ENCODE measurements at regions not wholly inside any gene's neighbourhood (a gene's known extent, or its start where the extent isn't known, plus 50 kb on each side); places are given as distances from the start of the nearest gene placed in this dataset.

DNA sequence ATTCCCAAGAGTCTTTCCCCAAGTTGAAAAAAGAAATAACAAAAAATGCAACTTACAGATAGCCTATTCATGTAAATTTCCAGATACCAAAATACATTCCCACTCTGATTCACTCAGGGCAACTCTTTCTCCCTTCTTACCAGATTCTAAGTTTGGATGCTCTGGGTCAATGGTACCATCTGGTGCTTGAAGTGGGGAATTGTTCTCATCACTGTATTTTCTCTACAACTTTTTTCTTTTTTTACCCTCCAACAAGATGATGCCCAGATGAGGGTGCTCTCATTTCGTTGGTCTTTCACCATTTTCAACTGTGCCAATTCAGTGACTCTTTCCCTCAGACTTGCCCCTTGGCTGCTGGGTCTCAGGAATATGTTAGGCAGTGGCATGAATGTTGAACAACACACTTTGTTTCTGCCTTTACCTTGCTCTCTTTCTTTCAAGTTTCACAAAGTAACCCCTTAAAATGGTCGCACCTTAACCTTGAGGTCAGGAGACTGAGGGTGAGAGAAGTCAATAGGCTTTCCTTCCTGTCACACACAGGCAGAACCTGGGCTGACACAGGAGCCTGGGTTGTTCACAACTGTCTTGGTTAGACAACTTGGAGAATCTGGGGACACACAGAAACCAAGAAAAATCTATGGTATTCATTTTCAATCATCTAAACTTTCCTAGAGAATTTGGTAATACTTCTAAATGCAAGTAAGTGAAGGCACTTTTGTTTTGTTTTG lies 330.7 kb upstream of the SLCO3A1 start:
- Histone ChIP-seq H3K4me1 (ENCODE audit: control insufficient read depth in 3 of 3, insufficient read depth in 2 of 3, low read depth in 1 of 3, low read length in 2 of 3) (no peaks in the 10 kb centered on the region), H3K36me3 (ENCODE audit: control insufficient read depth in 3 of 3, insufficient read depth in 2 of 3, low read depth in 1 of 3, low read length in 3 of 3) (no peaks in the 10 kb centered on the region), H3K27ac (ENCODE audit: low read depth in 1 of 3, low read length in 2 of 3) (no peak overlapping the region), H3K4me3 (ENCODE audit: low read depth in 1 of 3, low read length in 3 of 3) (no peak overlapping the region), H3K27me3 (ENCODE audit: control insufficient read depth in 3 of 3, insufficient read depth in 3 of 3, low read length in 3 of 3) (no peaks in the 10 kb centered on the region), H3K9me3 (ENCODE audit: control insufficient read depth in 2 of 2, insufficient read depth in 1 of 2, low read depth in 1 of 2, low read length in 1 of 2) (no peaks in the 10 kb centered on the region)
- FAIRE-seq (no peak), DNase-seq (peak in 1 of 2 donors; percentile 24)
- 55 to 60% (median 60%) methylated on average over 2 of the region's 2 CpGs for WGBS, 3 donors

DNA sequence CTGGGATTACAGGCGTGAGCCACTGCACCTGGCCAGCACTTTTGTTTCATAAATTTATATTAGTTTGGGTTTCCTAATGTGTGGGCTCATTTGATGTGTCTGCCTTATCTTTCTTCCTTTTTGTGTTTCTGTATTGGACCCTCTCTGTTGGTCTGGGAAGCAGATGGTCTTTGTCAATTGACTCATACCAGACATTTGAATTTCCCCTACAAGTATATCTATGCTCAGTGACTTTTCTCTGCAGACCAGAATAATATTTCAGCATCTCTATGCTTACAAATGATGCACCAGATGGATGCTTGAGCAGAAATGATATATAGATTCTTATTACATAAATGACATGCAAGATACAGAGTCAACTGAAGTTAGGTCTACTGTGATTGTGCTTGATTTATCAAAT lies 329.9 kb upstream of the SLCO3A1 start:
- DNase-seq (no peak), FAIRE-seq (no peak)
- Histone ChIP-seq H3K27ac (ENCODE audit: low read depth in 1 of 3, low read length in 2 of 3) (no peak overlapping the region), H3K4me3 (ENCODE audit: low read depth in 1 of 3, low read length in 3 of 3) (no peak overlapping the region), H3K4me1 (ENCODE audit: control insufficient read depth in 3 of 3, insufficient read depth in 2 of 3, low read depth in 1 of 3, low read length in 2 of 3) (no peaks in the 10 kb centered on the region), H3K36me3 (ENCODE audit: control insufficient read depth in 3 of 3, insufficient read depth in 2 of 3, low read depth in 1 of 3, low read length in 3 of 3) (no peaks in the 10 kb centered on the region), H3K9me3 (ENCODE audit: control insufficient read depth in 2 of 2, insufficient read depth in 1 of 2, low read depth in 1 of 2, low read length in 1 of 2) (no peaks in the 10 kb centered on the region), H3K27me3 (ENCODE audit: control insufficient read depth in 3 of 3, insufficient read depth in 3 of 3, low read length in 3 of 3) (no peaks in the 10 kb centered on the region)
- WGBS, 3 donors = 81 to 91% (median 81%) methylated on average over 1 of the region's 1 CpG

DNA sequence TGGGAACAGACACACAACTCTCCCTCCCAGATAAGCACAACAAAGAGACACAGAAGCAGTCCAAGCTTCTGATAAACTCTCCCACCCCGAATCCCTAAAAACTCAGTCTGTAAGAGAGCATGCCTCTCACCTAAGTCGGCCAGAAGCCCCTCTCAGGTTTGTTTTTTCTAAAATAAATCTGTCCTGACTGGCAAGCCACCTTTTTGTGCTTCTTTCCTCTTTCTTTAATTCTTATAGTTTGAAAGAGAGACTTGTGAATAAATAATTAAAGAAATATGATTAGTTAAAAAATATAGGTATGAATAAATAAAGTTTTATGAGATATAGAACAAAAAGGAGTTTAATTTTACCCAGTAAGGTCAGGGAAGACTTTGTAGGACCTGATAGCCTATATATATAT lies 329.0 kb upstream of the SLCO3A1 start:
- peaks cover 0 to 2% (median 2%) of the 10 kb centered on the region in 3 donors for H3K4me1 ChIP-seq (ENCODE audit: control insufficient read depth in 3 of 3, insufficient read depth in 2 of 3, low read depth in 1 of 3, low read length in 2 of 3)
- no peaks in the 10 kb centered on the region for H3K27me3 ChIP-seq (ENCODE audit: control insufficient read depth in 3 of 3, insufficient read depth in 3 of 3, low read length in 3 of 3)
- no peak overlapping the region for H3K4me3 ChIP-seq (ENCODE audit: low read depth in 1 of 3, low read length in 3 of 3)
- no peak overlapping the region for H3K27ac ChIP-seq (ENCODE audit: low read depth in 1 of 3, low read length in 2 of 3)
- WGBS, 3 donors = 47 to 73% (median 70%) methylated on average over 2 of the region's 2 CpGs
- no peaks in the 10 kb centered on the region for H3K36me3 ChIP-seq (ENCODE audit: control insufficient read depth in 3 of 3, insufficient read depth in 2 of 3, low read depth in 1 of 3, low read length in 3 of 3)
- no peak for FAIRE-seq
- no peaks in the 10 kb centered on the region for H3K9me3 ChIP-seq (ENCODE audit: control insufficient read depth in 2 of 2, insufficient read depth in 1 of 2, low read depth in 1 of 2, low read length in 1 of 2)
- no peak for DNase-seq

DNA sequence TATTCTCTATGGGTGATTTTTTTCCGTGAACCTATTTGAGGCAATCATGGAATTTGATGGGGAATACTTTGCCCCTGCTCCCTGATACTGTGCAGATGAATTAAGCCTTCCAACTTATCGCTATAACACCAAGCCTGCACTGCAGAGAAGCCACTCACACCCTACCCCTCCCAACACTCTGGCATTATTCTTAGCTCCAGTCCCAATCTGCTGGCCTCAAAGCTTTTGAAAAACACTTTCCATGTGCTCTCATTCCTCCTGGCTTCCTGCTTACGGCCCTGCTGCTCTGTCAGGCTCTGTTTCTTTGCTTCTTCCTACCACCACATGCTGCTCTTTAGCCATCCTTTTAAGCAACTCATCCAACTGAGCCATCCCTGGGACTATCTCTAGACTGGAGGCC lies 327.8 kb upstream of the SLCO3A1 start:
- no peaks in the 10 kb centered on the region for H3K36me3 ChIP-seq (ENCODE audit: control insufficient read depth in 3 of 3, insufficient read depth in 2 of 3, low read depth in 1 of 3, low read length in 3 of 3)

DNA sequence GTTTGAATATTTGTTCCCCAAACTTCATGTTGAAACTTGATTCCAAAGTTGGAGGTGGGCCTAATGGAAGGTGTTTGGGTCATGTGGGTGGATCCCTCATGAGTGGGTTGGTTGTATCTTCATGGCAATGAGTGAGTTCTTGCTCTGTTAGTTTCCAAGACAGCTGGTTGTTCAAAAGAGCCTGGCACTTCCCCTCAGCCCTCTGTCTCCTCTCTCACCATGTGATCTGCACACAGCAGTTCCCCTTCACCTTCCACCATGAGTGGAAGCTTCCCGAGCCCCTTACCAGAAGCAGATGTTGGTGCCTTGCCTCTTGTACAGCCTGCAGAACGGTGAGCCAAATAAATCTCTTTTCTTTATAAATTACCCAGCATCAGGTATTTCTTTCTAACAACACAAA lies 327.1 kb upstream of the SLCO3A1 start:
- WGBS, 3 donors = 74 to 88% (median 87%) methylated on average over 2 of the region's 2 CpGs
- H3K27ac ChIP-seq (ENCODE audit: low read depth in 1 of 3, low read length in 2 of 3) = no peak overlapping the region
- H3K27me3 ChIP-seq (ENCODE audit: control insufficient read depth in 3 of 3, insufficient read depth in 3 of 3, low read length in 3 of 3) = no peaks in the 10 kb centered on the region
- H3K36me3 ChIP-seq (ENCODE audit: control insufficient read depth in 3 of 3, insufficient read depth in 2 of 3, low read depth in 1 of 3, low read length in 3 of 3) = no peaks in the 10 kb centered on the region
- peaks cover 2 to 17% (median 4%) of the 10 kb centered on the region in 3 donors for H3K4me1 ChIP-seq (ENCODE audit: control insufficient read depth in 3 of 3, insufficient read depth in 2 of 3, low read depth in 1 of 3, low read length in 2 of 3)
- no peak for FAIRE-seq
- no peaks in the 10 kb centered on the region for H3K9me3 ChIP-seq (ENCODE audit: control insufficient read depth in 2 of 2, insufficient read depth in 1 of 2, low read depth in 1 of 2, low read length in 1 of 2)
- DNase-seq = no peak
- no peak overlapping the region for H3K4me3 ChIP-seq (ENCODE audit: low read depth in 1 of 3, low read length in 3 of 3)

More for the DNA sequence above, 327.8 kb upstream of the SLCO3A1 start:
- Histone ChIP-seq H3K27ac (ENCODE audit: low read depth in 1 of 3, low read length in 2 of 3) (no peak overlapping the region), H3K4me3 (ENCODE audit: low read depth in 1 of 3, low read length in 3 of 3) (no peak overlapping the region), H3K27me3 (ENCODE audit: control insufficient read depth in 3 of 3, insufficient read depth in 3 of 3, low read length in 3 of 3) (no peaks in the 10 kb centered on the region), H3K4me1 (ENCODE audit: control insufficient read depth in 3 of 3, insufficient read depth in 2 of 3, low read depth in 1 of 3, low read length in 2 of 3) (peaks cover 2 to 11% (median 2%) of the 10 kb centered on the region in 3 donors), H3K9me3 (ENCODE audit: control insufficient read depth in 2 of 2, insufficient read depth in 1 of 2, low read depth in 1 of 2, low read length in 1 of 2) (no peaks in the 10 kb centered on the region)
- no peak for DNase-seq
- FAIRE-seq = no peak
- WGBS, 3 donors = 82 to 93% (median 92%) methylated on average over 3 of the region's 3 CpGs

DNA sequence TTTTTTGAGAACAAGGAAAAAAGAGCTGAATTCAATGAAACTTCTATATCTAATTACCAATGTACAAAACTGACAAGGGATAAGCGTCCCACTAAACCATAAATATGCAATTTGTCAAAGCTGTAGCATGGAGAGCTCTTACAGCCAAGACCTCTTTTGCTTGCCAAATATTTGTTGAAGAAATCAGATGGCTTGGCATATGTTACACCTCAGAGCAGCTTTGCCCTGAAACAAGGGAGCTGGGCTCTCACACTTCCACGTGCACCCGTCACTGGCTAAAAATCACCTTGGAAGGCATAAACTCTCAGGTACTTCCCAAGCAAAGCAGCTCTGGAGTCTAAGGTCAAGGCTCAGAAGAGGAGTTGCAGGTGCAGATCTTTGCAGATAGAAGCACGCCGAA lies 324.7 kb upstream of the SLCO3A1 start:
- Histone ChIP-seq H3K9me3 (ENCODE audit: control insufficient read depth in 2 of 2, insufficient read depth in 1 of 2, low read depth in 1 of 2, low read length in 1 of 2) (no peaks in the 10 kb centered on the region), H3K27ac (ENCODE audit: low read depth in 1 of 3, low read length in 2 of 3) (no peak overlapping the region), H3K4me3 (ENCODE audit: low read depth in 1 of 3, low read length in 3 of 3) (no peak overlapping the region), H3K27me3 (ENCODE audit: control insufficient read depth in 3 of 3, insufficient read depth in 3 of 3, low read length in 3 of 3) (no peaks in the 10 kb centered on the region), H3K36me3 (ENCODE audit: control insufficient read depth in 3 of 3, insufficient read depth in 2 of 3, low read depth in 1 of 3, low read length in 3 of 3) (no peaks in the 10 kb centered on the region), H3K4me1 (ENCODE audit: control insufficient read depth in 3 of 3, insufficient read depth in 2 of 3, low read depth in 1 of 3, low read length in 2 of 3) (peaks cover 2 to 23% (median 7%) of the 10 kb centered on the region in 3 donors)
- FAIRE-seq (no peak), DNase-seq (no peak)
- 35 to 61% (median 40%) methylated on average over 5 of the region's 5 CpGs for WGBS, 3 donors

DNA sequence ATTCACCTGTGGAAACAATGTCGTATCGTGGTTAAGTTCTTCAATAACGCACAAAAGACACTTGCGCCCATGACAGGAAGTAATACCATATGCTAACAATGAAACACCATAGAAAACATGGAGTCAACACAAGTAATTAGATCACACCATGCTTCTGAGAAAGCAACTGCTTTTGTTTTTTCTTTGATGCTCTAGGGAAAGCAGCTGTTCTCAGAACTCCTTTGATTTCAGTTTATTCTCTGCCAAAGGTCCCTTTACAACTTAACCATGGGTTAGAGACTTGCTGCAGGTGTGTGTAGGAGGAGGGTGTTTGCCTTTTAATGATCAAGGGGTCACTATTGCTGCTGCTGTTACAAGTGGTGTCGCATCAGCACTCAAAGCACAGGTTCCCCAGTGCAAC lies 324.0 kb upstream of the SLCO3A1 start:
- Histone ChIP-seq H3K27me3 (ENCODE audit: control insufficient read depth in 3 of 3, insufficient read depth in 3 of 3, low read length in 3 of 3) (no peaks in the 10 kb centered on the region), H3K36me3 (ENCODE audit: control insufficient read depth in 3 of 3, insufficient read depth in 2 of 3, low read depth in 1 of 3, low read length in 3 of 3) (no peaks in the 10 kb centered on the region), H3K27ac (ENCODE audit: low read depth in 1 of 3, low read length in 2 of 3) (peak overlapping the region in 1 of 3 donors; percentile 51), H3K9me3 (ENCODE audit: control insufficient read depth in 2 of 2, insufficient read depth in 1 of 2, low read depth in 1 of 2, low read length in 1 of 2) (no peaks in the 10 kb centered on the region), H3K4me3 (ENCODE audit: low read depth in 1 of 3, low read length in 3 of 3) (no peak overlapping the region), H3K4me1 (ENCODE audit: control insufficient read depth in 3 of 3, insufficient read depth in 2 of 3, low read depth in 1 of 3, low read length in 2 of 3) (peaks cover 2 to 26% (median 7%) of the 10 kb centered on the region in 3 donors)
- 14 to 71% (median 20%) methylated on average over 5 of the region's 5 CpGs for WGBS, 3 donors
- FAIRE-seq (no peak), DNase-seq (peak in 1 of 2 donors; percentile 20)

DNA sequence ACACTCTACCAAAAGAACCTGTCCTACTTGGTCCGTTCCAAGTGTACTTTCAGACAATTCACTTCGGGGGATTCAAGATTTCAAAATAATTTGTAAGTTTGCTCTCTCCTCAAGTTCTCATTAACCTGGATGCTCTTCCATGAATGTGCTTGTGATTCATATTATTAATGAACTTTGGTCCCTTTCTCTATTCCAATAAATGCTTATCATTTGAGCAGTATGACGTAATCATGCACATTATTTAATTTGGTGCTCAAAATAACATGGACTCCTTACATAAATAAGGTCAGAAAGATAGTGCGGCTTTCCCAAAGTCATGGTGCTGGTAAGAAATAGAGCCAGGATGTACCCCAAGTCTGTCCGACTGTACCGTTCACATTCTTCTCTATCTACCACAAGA lies 323.2 kb upstream of the SLCO3A1 start:
- Histone ChIP-seq H3K4me1 (ENCODE audit: control insufficient read depth in 3 of 3, insufficient read depth in 2 of 3, low read depth in 1 of 3, low read length in 2 of 3) (peaks cover 2 to 29% (median 7%) of the 10 kb centered on the region in 3 donors), H3K27me3 (ENCODE audit: control insufficient read depth in 3 of 3, insufficient read depth in 3 of 3, low read length in 3 of 3) (no peaks in the 10 kb centered on the region), H3K4me3 (ENCODE audit: low read depth in 1 of 3, low read length in 3 of 3) (no peak overlapping the region), H3K27ac (ENCODE audit: low read depth in 1 of 3, low read length in 2 of 3) (peak overlapping the region in 2 of 3 donors; percentile 54 to 58), H3K36me3 (ENCODE audit: control insufficient read depth in 3 of 3, insufficient read depth in 2 of 3, low read depth in 1 of 3, low read length in 3 of 3) (no peaks in the 10 kb centered on the region), H3K9me3 (ENCODE audit: control insufficient read depth in 2 of 2, insufficient read depth in 1 of 2, low read depth in 1 of 2, low read length in 1 of 2) (no peaks in the 10 kb centered on the region)
- FAIRE-seq (no peak), DNase-seq (peak in 1 of 2 donors; percentile 76)
- 39 to 78% (median 45%) methylated on average over 6 of the region's 6 CpGs for whole genome bisulfite sequencing, 3 donors

All from small intestine (tissue), 7 donors.